HEK293T (cell line): ENCODE measurements at regions not wholly inside any gene's neighbourhood (a gene's known extent, or its start where the extent isn't known, plus 50 kb on each side); places are given as distances from the start of the nearest gene placed in this dataset.
"Not testable (repeated sequence)": the region's sequence is repeated elsewhere in the genome, so short reads cannot be mapped to it uniquely, and the experiment has no call there.

Source experiments
- CTCF ChIA-PET: fragments of 350-600 bp; formaldehyde crosslinking; extraction: SDS; loops from one replicate; lab custom pipeline; 2021; ENCODE audit warnings: antibody characterized with exemption, inconsistent platforms; lab: Yijun Ruan, JAX
- POLR2A ChIA-PET: fragments of 350-600 bp; formaldehyde crosslinking; extraction: SDS; loops from one replicate; lab custom pipeline; 2020; ENCODE audit warnings: antibody characterized with exemption, inconsistent platforms; lab: Yijun Ruan, JAX
- DNase-seq: peaks from one replicate; pipeline ENCODE4 v3.0.0; 2012; ENCODE audit warnings: mixed read lengths; ENCODE audit errors: extremely low spot score
- ARNT ChIP-seq: fragments of 450-650 bp; IDR thresholded peaks from 2 replicates; pipeline ENCODE4 v1.6.1; 2017; ENCODE audit warnings: mild to moderate bottlenecking
- BHLHE40 ChIP-seq: fragments of 450-650 bp; IDR thresholded peaks from 2 replicates; pipeline ENCODE4 v1.6.1; 2016; ENCODE audit warnings: mild to moderate bottlenecking, moderate library complexity, borderline replicate concordance
- CTBP1 ChIP-seq: fragments of 450-650 bp; IDR thresholded peaks from 2 replicates; pipeline ENCODE4 v1.6.1; 2016; ENCODE audit warnings: borderline replicate concordance
- ELF4 ChIP-seq: fragments of 450-650 bp; IDR thresholded peaks from 2 replicates; pipeline ENCODE4 v1.6.1; 2017; ENCODE audit warnings: antibody characterized with exemption
- FOXA1 ChIP-seq: fragments of 450-650 bp; IDR thresholded peaks from 2 replicates; pipeline ENCODE4 v1.6.1; 2016; ENCODE audit warnings: mild to moderate bottlenecking
- FOXK2 ChIP-seq: fragments of 450-650 bp; IDR thresholded peaks from 2 replicates; pipeline ENCODE4 v1.6.1; 2016; ENCODE audit warnings: mild to moderate bottlenecking
- FOXM1 ChIP-seq: fragments of 450-650 bp; IDR thresholded peaks from 2 replicates; pipeline ENCODE4 v1.6.1; 2017; ENCODE audit warnings: mild to moderate bottlenecking, borderline replicate concordance
- HDGF ChIP-seq: fragments of 450-650 bp; IDR thresholded peaks from 2 replicates; pipeline ENCODE4 v1.6.1; 2017; ENCODE audit warnings: antibody characterized with exemption, borderline replicate concordance
- L3MBTL2 ChIP-seq: fragments of 450-650 bp; conservative IDR thresholded peaks from 2 replicates; pipeline ENCODE4 v1.6.1; 2016; ENCODE audit warnings: mild to moderate bottlenecking
- LEF1 ChIP-seq: fragments of 450-650 bp; IDR thresholded peaks from 2 replicates; pipeline ENCODE4 v1.6.1; 2017; ENCODE audit warnings: mild to moderate bottlenecking, borderline replicate concordance
- NFRKB ChIP-seq: fragments of 450-650 bp; IDR thresholded peaks from 2 replicates; pipeline ENCODE4 v1.6.1; 2016; ENCODE audit warnings: mild to moderate bottlenecking, moderate library complexity
- SP1 ChIP-seq: fragments of 450-650 bp; IDR thresholded peaks from 2 replicates; pipeline ENCODE4 v1.6.1; 2017
- SUZ12 ChIP-seq: fragments of 450-650 bp; IDR thresholded peaks from 2 replicates; pipeline ENCODE4 v1.6.1; 2016; ENCODE audit warnings: mild to moderate bottlenecking
- TARDBP ChIP-seq: fragments of 450-650 bp; IDR thresholded peaks from 2 replicates; pipeline ENCODE4 v1.6.1; 2016
- ZNF384 ChIP-seq: fragments of 450-650 bp; IDR thresholded peaks from 2 replicates; pipeline ENCODE4 v1.6.1; 2016
- TF ChIP-seq, protein P1 (sequence below): fragments of 450-650 bp; IDR thresholded peaks from 2 replicates; pipeline ENCODE4 v1.6.1; 2016

DNA sequence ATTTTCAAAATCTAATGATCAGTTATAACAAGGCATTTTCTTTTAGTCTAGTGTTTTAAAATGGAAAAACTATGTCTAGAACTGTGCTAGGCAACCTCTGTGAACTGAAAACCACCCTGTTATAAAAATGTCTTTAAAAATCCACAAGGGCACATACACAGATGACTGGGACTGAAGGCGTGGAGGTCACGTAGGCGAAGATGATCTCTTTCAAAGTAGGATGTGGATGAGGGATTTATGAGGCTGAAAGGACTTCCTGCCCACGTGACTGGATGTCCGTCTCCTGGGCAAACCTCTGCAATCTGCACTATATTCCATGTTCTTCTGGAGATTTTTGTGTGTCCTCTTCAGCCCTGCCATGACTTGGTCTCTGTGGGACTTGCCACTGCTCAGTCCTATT is 84.2 kb upstream of the ZNF536 start:
- ChIA-PET CTCF (no interaction called here), POLR2A (no interaction called here)
- DNase-seq, result no peak
- TF ChIP-seq BHLHE40 (no peak), SUZ12 (no peak), LEF1 (no peak), HDGF (no peak), ELF4 (no peak), FOXK2 (no peak), L3MBTL2 (no peak), SP1 (no peak)

DNA sequence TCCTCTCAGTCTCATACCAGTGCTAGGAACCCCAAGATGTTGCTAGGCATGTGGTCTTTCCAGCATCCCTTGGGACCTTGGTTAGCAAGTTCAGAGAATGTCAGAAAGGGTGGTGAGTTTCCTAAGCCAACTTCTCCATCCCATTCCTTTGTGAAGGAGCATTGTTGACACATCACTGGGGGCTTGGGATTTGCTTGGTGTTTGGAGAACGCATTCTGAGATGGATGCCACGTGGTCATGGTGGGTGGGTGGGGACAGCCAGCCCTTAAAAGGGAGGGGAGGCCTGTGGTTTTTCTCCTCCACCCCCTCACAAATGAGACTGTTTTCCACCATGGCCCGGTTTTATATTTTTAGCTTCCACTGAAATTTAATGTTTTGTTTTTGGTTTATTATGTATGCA is 83.3 kb upstream of the ZNF536 start:
- TF ChIP-seq TARDBP (no peak), SP1 (no peak), FOXK2 (no peak), ZNF384 (no peak), SUZ12 (no peak)
- TF ChIP-seq, protein P1, sequence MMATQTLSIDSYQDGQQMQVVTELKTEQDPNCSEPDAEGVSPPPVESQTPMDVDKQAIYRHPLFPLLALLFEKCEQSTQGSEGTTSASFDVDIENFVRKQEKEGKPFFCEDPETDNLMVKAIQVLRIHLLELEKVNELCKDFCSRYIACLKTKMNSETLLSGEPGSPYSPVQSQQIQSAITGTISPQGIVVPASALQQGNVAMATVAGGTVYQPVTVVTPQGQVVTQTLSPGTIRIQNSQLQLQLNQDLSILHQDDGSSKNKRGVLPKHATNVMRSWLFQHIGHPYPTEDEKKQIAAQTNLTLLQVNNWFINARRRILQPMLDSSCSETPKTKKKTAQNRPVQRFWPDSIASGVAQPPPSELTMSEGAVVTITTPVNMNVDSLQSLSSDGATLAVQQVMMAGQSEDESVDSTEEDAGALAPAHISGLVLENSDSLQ, result no peak
- no peak for DNase-seq
- ChIA-PET CTCF (no interaction called here), POLR2A (no interaction called here)

- ChIA-PET CTCF (no interaction called here), POLR2A (no interaction called here)
- DNase-seq, result no peak
- TF ChIP-seq TARDBP (no peak), L3MBTL2 (no peak), FOXA1 (no peak), FOXK2 (no peak), BHLHE40 (no peak), CTBP1 (no peak)
Measured at GRCh38 chr19:30289336-30289735, 82.8 kb upstream of the ZNF536 start.

GRCh38 chr19:30290805-30291204 is 81.4 kb upstream of the ZNF536 start:
- DNase-seq, CTCF ChIA-PET, POLR2A ChIA-PET: not testable (repeated sequence)

- DNase-seq, result no peak
- ChIA-PET CTCF (no interaction called here), POLR2A (no interaction called here)
- TF ChIP-seq ZNF384, result no peak
- TF ChIP-seq SUZ12, result no peak
- TF ChIP-seq HDGF, result no peak
- no peak for TF ChIP-seq ELF4
- no peak for TF ChIP-seq CTBP1
- TF ChIP-seq FOXA1, result no peak
- TF ChIP-seq BHLHE40, result no peak
- TF ChIP-seq LEF1, result no peak
- no peak for TF ChIP-seq FOXK2
- TF ChIP-seq TARDBP, result no peak
- TF ChIP-seq, protein P1, result no peak
- TF ChIP-seq ARNT, result no peak
- no peak for TF ChIP-seq NFRKB
- TF ChIP-seq L3MBTL2, result no peak
- no peak for TF ChIP-seq SP1
- no peak for TF ChIP-seq FOXM1
Measured at GRCh38 chr19:30293051-30293785, 79.0 kb upstream of the ZNF536 start.

DNA sequence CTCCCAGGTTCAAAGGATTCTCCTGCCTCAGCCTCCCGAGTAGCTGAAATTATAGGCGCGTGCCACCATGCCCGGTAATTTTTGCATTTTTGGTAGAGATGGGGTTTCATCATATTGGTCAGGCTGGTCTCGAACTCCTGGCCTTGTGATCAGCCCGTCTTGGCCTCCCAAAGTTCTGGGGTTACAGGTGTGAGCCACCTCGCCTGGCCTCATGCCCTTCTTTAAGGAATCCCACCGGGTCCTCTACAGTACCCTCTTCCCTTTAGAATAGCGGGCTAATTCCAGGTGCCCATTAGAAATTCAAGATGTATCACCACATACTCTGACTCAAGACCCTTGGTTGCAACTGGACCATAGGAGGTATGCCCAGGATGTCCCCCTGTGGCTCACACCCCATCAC is 74.2 kb upstream of the ZNF536 start:
- ChIA-PET POLR2A (no interaction called here), CTCF (no interaction called here)
- no peak for TF ChIP-seq LEF1
- TF ChIP-seq ELF4, result no peak
- no peak for TF ChIP-seq ZNF384
- no peak for TF ChIP-seq ARNT
- no peak for TF ChIP-seq CTBP1
- TF ChIP-seq, protein P1, result no peak
- TF ChIP-seq SP1, result no peak
- TF ChIP-seq SUZ12, result no peak
- TF ChIP-seq FOXK2, result no peak
- TF ChIP-seq NFRKB, result no peak
- no peak for TF ChIP-seq L3MBTL2
- no peak for TF ChIP-seq BHLHE40
- no peak for TF ChIP-seq FOXA1
- no peak for TF ChIP-seq HDGF
- no peak for TF ChIP-seq FOXM1
- no peak for TF ChIP-seq TARDBP
- DNase-seq, result no peak

DNA sequence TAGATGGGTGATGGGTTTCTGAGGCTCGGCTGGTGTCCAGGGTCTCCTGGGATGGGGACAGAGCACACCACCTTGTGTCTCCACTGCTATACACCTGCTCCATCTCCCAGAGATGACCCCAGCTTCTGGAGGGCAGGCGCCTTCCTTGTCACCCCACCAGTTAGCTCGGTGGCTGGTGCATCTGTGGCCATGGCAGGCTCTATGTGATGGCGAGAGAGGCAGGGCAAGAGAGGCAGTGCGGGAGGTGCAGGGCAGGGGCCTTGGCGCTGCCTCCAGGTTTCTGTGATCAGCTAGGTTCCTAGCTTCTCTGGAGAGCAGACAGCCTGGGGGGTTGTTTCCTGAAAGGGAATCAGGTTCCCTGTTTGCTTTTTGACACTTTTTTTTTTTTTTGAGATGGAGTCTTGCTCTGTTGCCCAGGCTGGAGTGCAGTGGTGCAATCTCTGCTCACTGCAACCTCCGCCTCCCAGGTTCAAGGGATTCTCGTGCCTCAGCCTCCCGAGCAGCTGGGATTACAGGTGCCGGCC is 69.0 kb upstream of the ZNF536 start:
- ChIA-PET POLR2A (no interaction called here), CTCF (interaction anchor here (0.9 kb wide), 1 partner anchor 9 kb away, joined by 3 read pairs; no protein-coding TSS in a partner anchor)
- TF ChIP-seq SUZ12, result no peak
- no peak for TF ChIP-seq BHLHE40
- TF ChIP-seq TARDBP, result no peak
- TF ChIP-seq FOXA1, result no peak
- no peak for TF ChIP-seq ZNF384
- no peak for TF ChIP-seq HDGF
- no peak for TF ChIP-seq FOXK2
- no peak for TF ChIP-seq NFRKB
- no peak for TF ChIP-seq FOXM1
- TF ChIP-seq ARNT, result no peak
- TF ChIP-seq L3MBTL2, result no peak
- no peak for TF ChIP-seq SP1
- no peak for DNase-seq
